Trophoblast cell (in vitro differentiated cells and primary cell): ENCODE measurements at regions not wholly inside any gene's neighbourhood (a gene's known extent, or its start where the extent isn't known, plus 50 kb on each side); places are given as distances from the start of the nearest gene placed in this dataset.

Experiments used
- DNase-seq, 2 donors: peaks; one replicate each; pipeline ENCODE4 v3.0.0-alpha.2; 2016
- H2AFZ ChIP-seq: 2 replicates; pipeline ENCODE4 v1.6.1; 2013; ENCODE audit warnings: low read length, moderate library complexity, mild to moderate bottlenecking; ENCODE audit not compliant: insufficient read depth, poor library complexity
- H2AK5ac ChIP-seq: 2 replicates; pipeline ENCODE4 v1.6.1; 2013; ENCODE audit warnings: mild to moderate bottlenecking, low read length
- H2BK120ac ChIP-seq: 2 replicates; pipeline ENCODE4 v1.6.1; 2013; ENCODE audit warnings: low read length, mild to moderate bottlenecking, moderate library complexity; ENCODE audit not compliant: insufficient read depth, poor library complexity
- H2BK12ac ChIP-seq: 2 replicates; pipeline ENCODE4 v1.6.1; 2013; ENCODE audit warnings: mild to moderate bottlenecking, low read length, moderate library complexity
- H2BK5ac ChIP-seq: 2 replicates; pipeline ENCODE4 v1.6.1; 2013; ENCODE audit warnings: low read length, low read depth, moderate library complexity, mild to moderate bottlenecking; ENCODE audit not compliant: poor library complexity
- H3K14ac ChIP-seq: 2 replicates; pipeline ENCODE4 v1.6.1; 2013; ENCODE audit warnings: mild to moderate bottlenecking, low read length
- H3K18ac ChIP-seq: 2 replicates; pipeline ENCODE4 v1.6.1; 2013; ENCODE audit warnings: mild to moderate bottlenecking, low read length
- H3K23ac ChIP-seq: 2 replicates; pipeline ENCODE4 v1.6.1; 2013; ENCODE audit warnings: low read length
- H3K27ac ChIP-seq: 2 replicates; pipeline ENCODE4 v1.5.1; 2013; ENCODE audit warnings: low read depth, mild to moderate bottlenecking, inconsistent platforms, low read length, moderate library complexity
- H3K27me3 ChIP-seq: 2 replicates; pipeline ENCODE4 v1.6.1; 2013; ENCODE audit warnings: inconsistent platforms, mild to moderate bottlenecking, low read length, moderate library complexity; ENCODE audit not compliant: insufficient read depth
- H3K36me3 ChIP-seq, 2 experiments: 1 replicate in 1 of 2; 2 replicates in 1 of 2; pipeline ENCODE4 v1.6.1; 2013; ENCODE audit warnings: low read length in 2 of 2, mild to moderate bottlenecking in 2 of 2, moderate library complexity in 1 of 2; ENCODE audit not compliant: insufficient read depth in 2 of 2, control insufficient read depth in 1 of 2
- H3K4ac ChIP-seq: 2 replicates; pipeline ENCODE4 v1.6.1; 2013; ENCODE audit warnings: low read depth, mild to moderate bottlenecking, low read length, moderate library complexity
- H3K4me1 ChIP-seq, 2 experiments: 1 replicate in 1 of 2; 2 replicates in 1 of 2; pipeline ENCODE4 v1.6.1; 2013; ENCODE audit warnings: low read length in 2 of 2, mild to moderate bottlenecking in 2 of 2, moderate library complexity in 1 of 2; ENCODE audit not compliant: insufficient read depth in 2 of 2, control insufficient read depth in 1 of 2
- H3K4me2 ChIP-seq: 2 replicates; pipeline ENCODE4 v1.6.1; 2013; ENCODE audit warnings: inconsistent platforms, mild to moderate bottlenecking, low read length, moderate library complexity
- H3K4me3 ChIP-seq: 2 replicates; pipeline ENCODE4 v1.5.1; 2013; ENCODE audit warnings: mild to moderate bottlenecking, low read depth, low read length, inconsistent platforms
- H3K79me1 ChIP-seq: one replicate; pipeline ENCODE4 v1.6.1; 2013; ENCODE audit warnings: low read length
- H3K79me2 ChIP-seq: 2 replicates; pipeline ENCODE4 v1.6.1; 2013; ENCODE audit warnings: low read length, mild to moderate bottlenecking; ENCODE audit not compliant: control insufficient read depth, insufficient read depth, poor library complexity
- H3K9ac ChIP-seq: 2 replicates; pipeline ENCODE4 v1.6.1; 2013; ENCODE audit warnings: mild to moderate bottlenecking, low read length
- H3K9me3 ChIP-seq: 2 replicates; pipeline ENCODE4 v1.6.1; 2013; ENCODE audit warnings: low read depth, mild to moderate bottlenecking, control low read depth, inconsistent platforms, low read length; ENCODE audit not compliant: insufficient read depth
- H4K12ac ChIP-seq: 2 replicates; pipeline ENCODE4 v1.6.1; 2013; ENCODE audit warnings: low read depth, mild to moderate bottlenecking, low read length, moderate library complexity
- H4K8ac ChIP-seq: 2 replicates; pipeline ENCODE4 v1.6.1; 2013; ENCODE audit warnings: low read depth, mild to moderate bottlenecking, low read length, moderate library complexity
- H4K91ac ChIP-seq: one replicate; pipeline ENCODE4 v1.6.1; 2013; ENCODE audit warnings: low read depth, mild to moderate bottlenecking, low read length, moderate library complexity
- WGBS: extraction: QIAGEN DNeasy Blood & Tissue Kit; methylation state at CpG from one replicate; pipeline ENCODE4 v1.1.7; 2013; ENCODE audit warnings: missing lambda C conversion rate; ENCODE audit not compliant: insufficient read length, insufficient coverage; ENCODE audit errors: extremely low coverage; 5-methylcytosine and 5-hydroxymethylcytosine counted together

DNA sequence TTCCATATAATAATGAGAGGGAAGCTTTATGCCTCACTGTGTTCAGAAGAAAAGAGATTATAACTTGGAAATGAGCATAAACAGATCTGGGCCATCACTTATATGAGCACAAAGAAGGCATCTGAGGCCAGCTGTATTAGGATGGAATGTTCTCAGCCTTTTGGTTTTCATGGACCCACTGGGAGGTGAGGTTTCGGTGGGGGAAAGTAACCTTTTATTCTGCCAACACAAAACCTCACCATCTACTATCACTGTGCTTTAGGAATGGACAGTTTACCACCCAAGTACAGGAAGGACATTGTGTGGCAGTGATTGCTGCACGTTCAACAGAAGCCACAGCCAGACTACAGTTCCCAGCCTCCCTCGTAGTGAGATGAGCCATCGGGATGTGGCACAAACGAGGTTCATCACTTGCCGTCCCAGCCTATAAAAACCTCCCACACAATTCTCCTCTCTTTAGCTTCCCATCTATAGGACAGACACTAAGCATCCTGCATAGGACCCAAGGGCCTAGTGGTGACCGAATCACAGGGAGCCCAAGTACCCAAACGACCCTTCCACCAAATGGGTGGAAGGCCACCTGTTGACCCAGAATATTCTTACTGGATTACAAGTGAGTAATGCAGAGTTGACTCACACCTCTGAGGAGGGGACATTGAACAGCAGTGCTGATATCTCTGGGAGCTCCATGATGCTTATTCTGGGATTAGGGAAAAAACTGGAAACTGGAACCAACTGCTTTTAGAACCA is 121.5 kb upstream of the RAG2 start:
- Histone ChIP-seq H3K4me1 (no peaks in the 10 kb centered on the region), H2BK12ac (no peak overlapping the region), H2AK5ac (no peak overlapping the region), H3K9me3 (no peaks in the 10 kb centered on the region), H4K12ac (no peak overlapping the region), H3K4me2 (no peak overlapping the region), H3K14ac (no peak overlapping the region), H3K27me3 (no peaks in the 10 kb centered on the region), H3K36me3 (no peaks in the 10 kb centered on the region), H3K27ac (no peak overlapping the region), H3K4ac (no peak overlapping the region), H4K91ac (no peak overlapping the region), H2BK5ac (no peak overlapping the region), H3K79me2 (no peaks in the 10 kb centered on the region), H2BK120ac (no peak overlapping the region), H3K18ac (no peak overlapping the region), H3K23ac (no peak overlapping the region), H2AFZ (no peak overlapping the region), H3K79me1 (peaks cover 2% of the 10 kb centered on the region), H3K9ac (no peak overlapping the region), H3K4me3 (no peak overlapping the region), H4K8ac (no peak overlapping the region)
- no peak for DNase-seq
- no CpG with 5 or more reads among the region's 8 CpGs for WGBS

- Histone ChIP-seq H3K4ac (no peak overlapping the region), H3K79me1 (peaks cover 2% of the 10 kb centered on the region)
Measured at GRCh38 chr11:36718451-36718850, 120.4 kb upstream of the RAG2 start.

GRCh38 chr11:36713715-36714114 is 115.7 kb upstream of the RAG2 start:
- no peak for DNase-seq
- no peak overlapping the region for H3K27ac ChIP-seq
- H2BK12ac ChIP-seq: no peak overlapping the region
- no peaks in the 10 kb centered on the region for H3K36me3 ChIP-seq
- no peak overlapping the region for H2AK5ac ChIP-seq
- H3K4me1 ChIP-seq: no peaks in the 10 kb centered on the region
- H2BK5ac ChIP-seq: no peak overlapping the region
- no peaks in the 10 kb centered on the region for H3K27me3 ChIP-seq
- no peak overlapping the region for H3K4ac ChIP-seq
- no peak overlapping the region for H4K8ac ChIP-seq
- no peak overlapping the region for H3K4me3 ChIP-seq
- no peak overlapping the region for H3K18ac ChIP-seq
- no peak overlapping the region for H3K9ac ChIP-seq
- no peak overlapping the region for H4K91ac ChIP-seq
- no peaks in the 10 kb centered on the region for H3K79me1 ChIP-seq
- no peak overlapping the region for H2AFZ ChIP-seq
- no peak overlapping the region for H3K14ac ChIP-seq
- no peak overlapping the region for H4K12ac ChIP-seq
- H3K23ac ChIP-seq: no peak overlapping the region
- no peaks in the 10 kb centered on the region for H3K9me3 ChIP-seq
- no peak overlapping the region for H2BK120ac ChIP-seq
- WGBS: no CpG with 5 or more reads among the region's 2 CpGs
- H3K79me2 ChIP-seq: no peaks in the 10 kb centered on the region
- no peak overlapping the region for H3K4me2 ChIP-seq

More at GRCh38 chr11:36718451-36718850, 120.4 kb upstream of the RAG2 start:
- Histone ChIP-seq H3K27ac (no peak overlapping the region), H2BK12ac (no peak overlapping the region), H2BK5ac (no peak overlapping the region), H3K4me1 (no peaks in the 10 kb centered on the region), H3K27me3 (no peaks in the 10 kb centered on the region), H3K36me3 (no peaks in the 10 kb centered on the region), H4K12ac (no peak overlapping the region), H2AK5ac (no peak overlapping the region), H3K18ac (no peak overlapping the region), H3K4me2 (no peak overlapping the region), H4K91ac (no peak overlapping the region), H2AFZ (no peak overlapping the region), H3K14ac (no peak overlapping the region), H4K8ac (no peak overlapping the region), H3K23ac (no peak overlapping the region), H3K9me3 (no peaks in the 10 kb centered on the region), H3K79me2 (no peaks in the 10 kb centered on the region), H2BK120ac (no peak overlapping the region), H3K4me3 (no peak overlapping the region), H3K9ac (no peak overlapping the region)
- no peak for DNase-seq
- WGBS: no CpG with 5 or more reads among the region's 1 CpG

GRCh38 chr11:36711104-36711825 is 113.2 kb upstream of the RAG2 start:
- Histone ChIP-seq H3K4me2 (no peak overlapping the region), H2BK12ac (no peak overlapping the region), H3K27me3 (no peaks in the 10 kb centered on the region), H3K23ac (no peak overlapping the region), H4K12ac (no peak overlapping the region), H3K27ac (no peak overlapping the region), H3K9ac (no peak overlapping the region), H3K36me3 (no peaks in the 10 kb centered on the region), H2BK5ac (no peak overlapping the region), H2AK5ac (no peak overlapping the region), H3K9me3 (no peaks in the 10 kb centered on the region), H3K18ac (no peak overlapping the region), H3K4ac (no peak overlapping the region), H4K91ac (no peak overlapping the region), H3K14ac (no peak overlapping the region), H3K4me1 (no peaks in the 10 kb centered on the region), H3K4me3 (no peak overlapping the region), H2BK120ac (no peak overlapping the region), H4K8ac (no peak overlapping the region), H3K79me2 (no peaks in the 10 kb centered on the region), H2AFZ (no peak overlapping the region), H3K79me1 (no peaks in the 10 kb centered on the region)
- DNase-seq: peak in 1 of 2 donors; percentile 5
- no CpG with 5 or more reads among the region's 3 CpGs for WGBS
